ENCODE measurements at regions not wholly inside any gene's neighbourhood (a gene's known extent, or its start where the extent isn't known, plus 50 kb on each side); places are given as distances from the start of the nearest gene placed in this dataset.

GRCh38 chr2:175690113-175690837, 311.8 kb downstream of the LNPK start:
- intact Hi-C loops (cut with micrococcal nuclease), result loop anchor here (1.0 kb wide), 3 partner anchors 324 to 407 kb away; no protein-coding TSS in a partner anchor
- TF ChIP-seq CTCF (IDR thresholded peaks at IDR 0.05; ENCODE audit: extremely low read depth in 1 of 2, insufficient read depth in 1 of 2, low read depth in 1 of 2, low read length in 2 of 2) (peak; percentile 42 to 54), JUN (IDR thresholded peaks at IDR 0.05; ENCODE audit: borderline replicate concordance, insufficient read depth, insufficient read length, low read depth) (no peak)
- Histone ChIP-seq H3K9me3 (replicated peaks; ENCODE audit: control insufficient read depth, insufficient read depth, low read length) (no peaks in the 10 kb centered on the region), H3K9ac (replicated peaks; ENCODE audit: extremely low read depth, insufficient read depth, low read length) (no peak overlapping the region), H3K4me2 (ENCODE audit: insufficient read depth, low read length) (no peak overlapping the region), H3K27ac (ENCODE audit: insufficient read depth, low read depth, low read length) (no peak overlapping the region), H4K20me1 (replicated peaks; ENCODE audit: control insufficient read depth, extremely low read depth, insufficient read depth, low read length) (no peaks in the 10 kb centered on the region), H2AFZ (ENCODE audit: low read depth, low read length) (no peak overlapping the region), H3K4me1 (ENCODE audit: control insufficient read depth, extremely low read depth, insufficient read depth, low read length) (no peaks in the 10 kb centered on the region), H3K79me2 (ENCODE audit: control insufficient read depth, insufficient read depth, low read length) (no peaks in the 10 kb centered on the region), H3K27me3 (ENCODE audit: control insufficient read depth in 2 of 2, insufficient read depth in 2 of 2, low read length in 2 of 2) (peaks cover 2 to 4% of the 10 kb centered on the region in 2 experiments), H3K9me1 (replicated peaks; ENCODE audit: control insufficient read depth, extremely low read depth, insufficient read depth, low read length) (no peaks in the 10 kb centered on the region), H3K4me3 (replicated peaks in 1 of 3; ENCODE audit: insufficient read depth in 1 of 3, low read depth in 1 of 3, low read length in 3 of 3) (no peak overlapping the region), H3K36me3 (ENCODE audit: control insufficient read depth in 2 of 2, extremely low read depth in 1 of 2, insufficient read depth in 2 of 2, low read length in 2 of 2) (no peaks in the 10 kb centered on the region)
- CTCF ChIA-PET, result interaction anchor here (0.7 to 6.0 kb wide), 23 partner anchors 9 to 1453 kb away, joined by 3 to 102 read pairs (median 5); partner anchors contain the start of gene HOXD13
- FAIRE-seq (peak; percentile 78), DNase-seq (ENCODE audit: low read depth, low spot score) (peak; percentile 81)
- dilution Hi-C loops (cut with MboI; ENCODE audit: extremely low pct_ligation_motif_present, low sequenced_read_pairs), result no loop called here
- POLR2A ChIA-PET, result no interaction called here
- BruUV-seq (replicated peaks), result no TSS peak

- no peak overlapping the region for H3K27ac ChIP-seq (ENCODE audit: insufficient read depth, low read depth, low read length)
- peaks cover 2 to 4% of the 10 kb centered on the region in 2 experiments for H3K27me3 ChIP-seq (ENCODE audit: control insufficient read depth in 2 of 2, insufficient read depth in 2 of 2, low read length in 2 of 2)
- no peak overlapping the region for H3K9ac ChIP-seq (replicated peaks; ENCODE audit: extremely low read depth, insufficient read depth, low read length)
- H2AFZ ChIP-seq (ENCODE audit: low read depth, low read length), result no peak overlapping the region
- TF ChIP-seq EZH2 (IDR thresholded peaks at IDR 0.05; ENCODE audit: borderline replicate concordance, low read depth, low read length, severe bottlenecking), result no peak
- no peak for TF ChIP-seq MAX (IDR thresholded peaks at IDR 0.05; ENCODE audit: insufficient read depth, insufficient read length)
- TF ChIP-seq FOS (IDR thresholded peaks at IDR 0.05; ENCODE audit: borderline replicate concordance, insufficient read depth, low read length), result no peak
- no peak for TF ChIP-seq MYC (IDR thresholded peaks at IDR 0.05; ENCODE audit: low read depth, low read length)
- TF ChIP-seq CTCF (IDR thresholded peaks at IDR 0.05; ENCODE audit: extremely low read depth in 1 of 2, insufficient read depth in 1 of 2, low read depth in 1 of 2, low read length in 2 of 2), result no peak
- no peak for TF ChIP-seq POLR2AphosphoS5 (IDR thresholded peaks at IDR 0.05; ENCODE audit: insufficient read depth, low read depth, low read length)
- TF ChIP-seq GATA2 (IDR thresholded peaks at IDR 0.05; ENCODE audit: insufficient read depth, insufficient read length, low read depth, low read length), result no peak
- no peak for TF ChIP-seq POLR2A (IDR thresholded peaks at IDR 0.05; ENCODE audit: low read depth, low read length)
- dilution Hi-C loops (cut with MboI; ENCODE audit: extremely low pct_ligation_motif_present, low sequenced_read_pairs) (no loop called here), intact Hi-C loops (cut with micrococcal nuclease) (no loop called here)
- FAIRE-seq (no peak), DNase-seq (ENCODE audit: low read depth, low spot score) (no peak)
- H3K4me2 ChIP-seq (ENCODE audit: insufficient read depth, low read length), result no peak overlapping the region
- no peaks in the 10 kb centered on the region for H3K36me3 ChIP-seq (ENCODE audit: control insufficient read depth in 2 of 2, extremely low read depth in 1 of 2, insufficient read depth in 2 of 2, low read length in 2 of 2)
- no peaks in the 10 kb centered on the region for H3K4me1 ChIP-seq (ENCODE audit: control insufficient read depth, extremely low read depth, insufficient read depth, low read length)
- CTCF ChIA-PET, result interaction anchor here (0.7 to 6.0 kb wide), 10 partner anchors 9 to 439 kb away, joined by 3 to 102 read pairs (median 4); no protein-coding TSS in a partner anchor
- H3K79me2 ChIP-seq (ENCODE audit: control insufficient read depth, insufficient read depth, low read length), result no peaks in the 10 kb centered on the region
- POLR2A ChIA-PET, result no interaction called here
- H4K20me1 ChIP-seq (replicated peaks; ENCODE audit: control insufficient read depth, extremely low read depth, insufficient read depth, low read length), result no peaks in the 10 kb centered on the region
- no TSS peak for BruUV-seq (replicated peaks)
- no peak overlapping the region for H3K4me3 ChIP-seq (replicated peaks in 1 of 3; ENCODE audit: insufficient read depth in 1 of 3, low read depth in 1 of 3, low read length in 3 of 3)
- H3K9me1 ChIP-seq (replicated peaks; ENCODE audit: control insufficient read depth, extremely low read depth, insufficient read depth, low read length), result no peaks in the 10 kb centered on the region
- no peaks in the 10 kb centered on the region for H3K9me3 ChIP-seq (replicated peaks; ENCODE audit: control insufficient read depth, insufficient read depth, low read length)
Measured at GRCh38 chr2:175688243-175688642, 313.8 kb downstream of the LNPK start.

All from endothelial cell of umbilical vein (primary cell).